Fibroblast of skin of scalp (primary cell): ENCODE measurements at regions not wholly inside any gene's neighbourhood (a gene's known extent, or its start where the extent isn't known, plus 50 kb on each side); places are given as distances from the start of the nearest gene placed in this dataset.
"Not testable (repeated sequence)": the region's sequence is repeated elsewhere in the genome, so short reads cannot be mapped to it uniquely, and the experiment has no call there.

ENCODE experiments used
- DNase-seq: peaks from one replicate; pipeline ENCODE4 v3.0.0-alpha.2; 2013

- DNase-seq, result not testable (repeated sequence)
These were observed 126.5 kb upstream of the NBPF9 start for GRCh38 chr1:149229813-149230212.

GRCh38 chr1:149234926-149235914 lies 131.9 kb upstream of the NBPF9 start:
- not testable (repeated sequence) for DNase-seq

DNA sequence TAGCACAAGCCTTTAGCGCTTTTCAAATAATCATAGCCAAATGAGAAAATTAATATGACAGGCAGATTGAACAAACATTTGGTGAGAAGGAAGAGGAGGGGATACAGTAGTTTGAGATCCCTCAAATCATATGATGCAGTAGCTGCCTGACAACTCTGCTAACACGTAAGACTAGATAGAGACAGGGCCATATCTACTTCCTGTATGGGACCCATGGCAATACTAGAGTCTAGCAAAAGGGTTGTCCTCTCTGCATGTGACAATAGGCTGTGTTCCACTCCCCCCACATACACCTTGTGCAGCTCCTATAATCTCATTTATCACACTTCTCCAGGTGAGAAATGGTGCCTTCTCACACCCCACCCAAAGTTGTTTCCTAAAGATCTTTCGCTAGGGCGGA lies 134.2 kb upstream of the NBPF9 start:
- DNase-seq, result not testable (repeated sequence)

GRCh38 chr1:149239897-149240508 lies 136.7 kb upstream of the NBPF9 start:
- not testable (repeated sequence) for DNase-seq

DNA sequence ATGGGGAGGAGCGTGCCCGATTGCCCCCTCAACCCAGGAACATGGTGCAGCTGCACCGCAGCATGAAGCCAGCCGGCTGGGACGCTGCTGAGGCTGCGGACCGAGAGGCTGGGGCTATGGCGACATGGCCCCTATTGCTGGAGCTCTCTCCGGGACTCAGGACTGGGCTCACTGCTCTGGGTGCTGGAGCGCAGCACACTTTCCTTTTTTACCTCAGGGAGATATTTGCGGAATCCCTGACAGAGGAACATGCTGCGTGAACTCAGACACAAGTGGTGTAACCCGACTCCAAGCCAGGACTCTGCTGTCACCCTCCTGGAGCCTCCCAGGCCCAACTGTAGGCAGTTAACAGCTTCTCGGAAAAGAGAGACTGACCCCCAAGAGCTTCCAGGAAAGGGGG lies 137.2 kb upstream of the NBPF9 start:
- DNase-seq, result not testable (repeated sequence)

DNA sequence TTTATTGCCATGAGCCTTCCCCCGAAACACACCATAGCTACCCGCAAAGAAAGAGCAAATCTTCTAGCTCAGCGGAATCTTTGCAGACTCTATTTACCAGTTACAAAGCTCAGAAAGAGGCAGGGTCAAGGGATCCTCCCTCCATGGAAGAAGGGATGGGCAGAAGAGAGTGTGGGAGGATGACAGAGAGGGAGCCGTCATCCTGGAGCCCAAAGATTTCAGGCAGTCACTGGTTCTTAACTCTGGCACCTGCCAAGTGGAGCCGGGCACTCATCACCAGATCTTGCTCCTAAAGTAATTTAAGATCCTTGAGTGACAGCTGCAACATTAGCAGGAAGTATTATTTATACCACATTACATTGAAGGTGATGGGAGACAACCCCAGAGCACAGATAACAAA lies 137.9 kb upstream of the NBPF9 start:
- DNase-seq, result not testable (repeated sequence)

DNA sequence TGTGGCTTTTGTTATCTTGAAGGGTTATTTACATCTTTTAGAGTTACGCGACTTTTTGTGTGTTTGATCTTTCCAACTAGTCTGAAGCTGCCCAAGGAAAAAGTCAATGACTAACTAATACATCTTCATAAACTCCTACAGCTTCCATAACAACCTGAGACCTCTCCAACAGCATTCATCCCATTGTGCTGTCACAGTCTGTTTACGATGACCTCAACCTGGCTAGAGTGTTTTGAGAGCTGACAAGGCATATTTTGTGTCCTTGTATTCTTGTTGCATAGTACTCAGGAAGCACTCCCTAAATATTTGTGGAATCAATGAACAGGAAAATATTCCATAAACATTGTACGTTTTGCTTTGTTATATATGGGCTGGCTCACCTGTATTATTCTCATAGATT lies 140.2 kb upstream of the NBPF9 start:
- DNase-seq, result not testable (repeated sequence)

GRCh38 chr1:149244621-149245020 lies 141.3 kb upstream of the NBPF9 start:
- DNase-seq, result not testable (repeated sequence)

DNA sequence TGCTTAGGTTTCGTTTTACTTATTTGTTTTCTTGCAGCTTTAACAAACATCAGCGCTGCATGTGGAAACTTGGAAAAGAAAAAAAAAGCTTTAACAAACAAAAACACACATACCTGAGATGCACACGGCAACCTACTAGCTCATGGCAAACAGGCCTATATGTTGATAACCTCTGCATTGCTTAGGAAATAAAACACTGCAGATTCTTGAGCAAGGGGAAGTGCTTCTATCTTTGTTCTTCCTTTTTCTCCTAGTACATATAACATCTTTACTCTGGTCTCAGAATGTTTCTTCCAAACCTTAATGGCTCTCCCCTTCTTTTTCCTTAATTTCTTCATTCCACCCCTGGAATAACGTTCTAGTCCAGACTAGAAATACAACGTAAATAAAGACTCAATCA lies 142.9 kb upstream of the NBPF9 start:
- DNase-seq, result not testable (repeated sequence)

- DNase-seq, result not testable (repeated sequence)
These were observed 145.3 kb upstream of the NBPF9 start for GRCh38 chr1:149248610-149249009.

DNA sequence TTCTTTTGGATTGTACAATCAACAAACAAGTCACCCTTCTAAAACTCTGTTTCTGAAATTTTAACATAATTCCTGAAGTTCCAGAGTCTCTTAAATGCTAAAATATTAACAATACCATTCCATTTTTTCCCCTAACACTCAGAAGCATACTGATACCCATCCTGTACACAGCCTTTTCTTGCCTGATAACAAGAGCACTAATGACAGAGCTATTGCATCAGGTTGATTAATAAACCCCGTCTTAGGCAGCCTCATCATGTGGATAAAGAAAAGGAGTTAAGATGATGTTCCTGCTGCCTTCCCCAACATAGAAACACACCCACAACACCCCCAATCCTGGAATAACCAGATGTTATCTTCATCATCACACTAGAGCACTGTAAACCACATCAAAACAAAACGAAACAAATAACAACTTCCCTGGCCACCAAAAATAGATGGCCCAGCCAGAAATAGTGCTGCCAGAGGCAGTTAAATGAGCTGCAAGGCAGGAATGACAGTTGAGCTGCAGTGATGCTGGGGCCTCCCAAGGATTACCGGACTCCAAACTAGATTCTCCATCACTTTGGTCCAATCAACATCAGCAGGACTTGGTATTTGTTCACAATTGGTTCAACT lies 146.6 kb upstream of the NBPF9 start:
- DNase-seq, result not testable (repeated sequence)

DNA sequence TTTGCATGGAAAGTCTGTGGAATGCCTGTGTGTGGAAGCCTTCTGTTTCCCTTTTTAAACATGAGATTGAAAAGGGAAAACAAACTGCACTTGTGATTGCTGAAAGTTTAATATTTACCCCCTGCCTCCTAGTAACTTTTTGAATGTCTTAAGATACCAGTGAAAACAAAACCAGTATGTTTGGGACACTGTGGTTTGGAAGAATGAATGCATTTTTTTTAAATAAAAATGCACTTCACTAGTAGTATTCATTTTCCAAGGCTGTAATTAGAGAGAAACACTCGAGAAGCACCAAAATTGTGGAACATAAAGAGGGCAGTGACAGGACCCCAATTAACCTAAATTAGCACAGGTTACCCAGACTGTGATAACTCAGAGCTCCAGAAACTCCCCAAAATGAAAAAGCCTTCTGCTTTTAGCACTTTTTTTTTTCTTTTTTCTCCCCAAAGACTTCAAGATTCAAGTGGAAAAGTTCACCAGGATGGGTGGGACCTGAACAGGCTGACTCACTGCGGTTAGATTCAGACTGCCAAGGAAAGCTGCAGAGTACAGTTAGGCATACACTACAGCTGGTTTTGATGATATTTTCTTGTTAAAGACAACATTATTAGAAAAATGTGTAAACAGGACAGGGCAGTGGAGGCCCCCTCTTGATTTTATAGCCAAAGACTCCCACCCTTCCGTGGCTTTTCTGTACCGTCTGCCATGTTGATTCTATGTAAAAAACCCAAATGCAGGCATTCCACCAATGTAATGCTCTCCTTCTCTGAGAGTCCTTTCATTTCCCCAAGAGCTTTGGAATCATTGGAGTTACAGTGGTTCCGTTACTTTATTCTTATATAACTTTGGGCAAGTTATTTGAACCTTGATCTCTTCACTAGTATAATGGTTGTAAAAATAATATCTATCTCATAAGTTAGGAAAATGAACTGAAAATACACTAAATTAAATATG lies 151.8 kb upstream of the NBPF9 start:
- DNase-seq, result not testable (repeated sequence)

- not testable (repeated sequence) for DNase-seq
These were observed 156.9 kb upstream of the NBPF9 start for GRCh38 chr1:149260284-149260683.

DNA sequence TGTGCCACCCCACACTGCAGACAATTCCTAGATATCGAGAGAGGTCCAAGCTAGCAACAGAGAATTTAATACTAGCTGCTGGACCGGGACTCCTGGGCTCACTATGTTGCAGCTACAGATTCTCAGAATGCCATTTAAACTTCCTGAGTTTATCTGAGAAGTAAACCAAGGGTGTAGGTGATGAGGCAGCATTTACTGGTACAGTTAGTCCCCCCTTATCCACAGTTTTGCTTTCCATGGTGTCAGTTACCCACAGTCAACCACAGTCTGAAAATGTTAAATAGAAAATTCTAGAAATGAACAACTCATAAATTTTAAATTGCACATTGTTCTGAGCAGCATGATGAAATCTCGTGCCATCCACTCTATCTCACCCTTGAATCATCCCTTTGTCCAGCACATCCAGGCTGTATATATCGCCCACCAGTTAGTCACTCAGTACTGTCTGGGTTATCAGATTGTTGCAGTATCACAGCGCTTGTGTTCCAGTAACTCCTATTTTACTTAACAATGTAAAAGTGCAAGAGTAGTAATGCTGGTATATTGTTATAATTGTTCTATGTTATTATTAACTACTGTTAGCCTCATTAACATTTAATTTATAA lies 157.5 kb upstream of the NBPF9 start:
- DNase-seq, result not testable (repeated sequence)

GRCh38 chr1:149267287-149267686 lies 163.9 kb upstream of the NBPF9 start:
- DNase-seq, result not testable (repeated sequence)

- not testable (repeated sequence) for DNase-seq
These were observed 165.8 kb upstream of the NBPF9 start for GRCh38 chr1:149269001-149269702.

DNA sequence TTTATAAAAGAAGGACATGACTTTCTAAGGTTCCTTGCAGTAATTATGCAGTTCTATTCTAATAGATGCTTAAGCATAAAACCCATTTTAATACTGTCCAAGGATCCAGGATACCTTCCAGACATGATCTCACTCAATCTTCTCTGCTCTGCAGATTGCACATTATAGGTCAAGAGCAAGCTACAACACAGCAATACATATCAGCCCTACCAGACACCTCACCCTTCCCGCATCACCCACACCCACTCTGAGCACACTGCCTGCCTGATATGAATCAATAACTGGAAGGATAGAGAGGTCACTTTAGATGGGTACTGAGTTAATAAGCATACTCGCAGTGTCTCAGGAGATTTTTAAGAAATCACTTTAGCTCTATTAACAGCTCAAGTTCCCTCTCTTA lies 166.5 kb upstream of the NBPF9 start:
- DNase-seq, result not testable (repeated sequence)

- not testable (repeated sequence) for DNase-seq
These were observed 171.1 kb upstream of the NBPF9 start for GRCh38 chr1:149274493-149274892.

- not testable (repeated sequence) for DNase-seq
These were observed 172.5 kb upstream of the NBPF9 start for GRCh38 chr1:149275802-149276201.

GRCh38 chr1:149276496-149276895 lies 173.1 kb upstream of the NBPF9 start:
- not testable (repeated sequence) for DNase-seq

DNA sequence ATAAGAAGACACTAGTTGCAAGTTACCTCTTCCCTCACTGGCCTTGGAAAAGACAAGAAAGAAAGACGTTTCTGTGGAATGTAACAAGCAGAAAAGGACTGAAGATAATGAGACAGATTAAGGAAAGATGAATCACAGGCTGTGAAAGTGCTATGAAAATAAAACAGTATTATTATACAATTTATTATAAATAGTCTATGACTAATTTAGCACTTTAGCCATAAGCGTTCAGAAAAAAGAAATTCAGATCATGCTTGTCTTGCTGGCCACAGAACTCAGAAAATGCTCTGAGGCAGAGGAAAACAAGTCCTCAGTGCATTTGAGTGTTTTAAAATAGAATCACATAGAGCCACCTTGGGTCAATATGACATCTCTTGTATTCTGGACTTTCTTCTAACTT lies 174.8 kb upstream of the NBPF9 start:
- not testable (repeated sequence) for DNase-seq
